Endothelial cell of umbilical vein (primary cell): ENCODE measurements at regions not wholly inside any gene's neighbourhood (a gene's known extent, or its start where the extent isn't known, plus 50 kb on each side); places are given as distances from the start of the nearest gene placed in this dataset.

Source experiments
- BruUV-seq: library from RNA; stranded (reverse); fragments of 400-500 nt; replicated peaks from 2 replicates; lab custom pipeline; 2021; lab: Mats Ljungman, UMichigan
- CTCF ChIA-PET: fragments of 300-600, 350-600 bp; sonication (Branson Sonifier 250); formaldehyde crosslinking; loops from one replicate; lab custom pipeline; 2021; ENCODE audit warnings: antibody characterized with exemption, inconsistent platforms; lab: Charles Lee
- POLR2A ChIA-PET: fragments of 300-600, 350-600 bp; sonication (Branson Sonifier 250); formaldehyde crosslinking; loops from one replicate; lab custom pipeline; 2021; ENCODE audit warnings: antibody characterized with exemption, inconsistent platforms; lab: Charles Lee
- DNase-seq: peaks from one replicate; pipeline ENCODE4 v3.0.0-alpha.2; 2011; ENCODE audit warnings: low read depth, low spot score
- FAIRE-seq: peaks from 2 replicates; lab custom pipeline; 2011; peaks lifted over from hg19 to GRCh38; lab: Jason Lieb, UNC
- H2AFZ ChIP-seq: 2 replicates; pipeline ENCODE4 v1.6.0; 2012; ENCODE audit warnings: low read depth, low read length, control low read depth, inconsistent platforms
- H3K27ac ChIP-seq: 2 replicates; pipeline ENCODE4 v1.5.1; 2011; ENCODE audit warnings: low read depth, mild to moderate bottlenecking, control low read depth, low read length, moderate library complexity; ENCODE audit not compliant: insufficient read depth
- H3K27me3 ChIP-seq, 2 experiments: 2 replicates each; pipeline versions ENCODE4 v1.6.0 to v1.6.1; 2011; ENCODE audit warnings: low read length in 2 of 2, mixed read lengths in 1 of 2; ENCODE audit not compliant: control insufficient read depth in 2 of 2, insufficient read depth in 2 of 2
- H3K36me3 ChIP-seq, 2 experiments: 2 replicates in 1 of 2; 3 replicates in 1 of 2; pipeline ENCODE4 v1.5.1; 2011; ENCODE audit warnings: low read length in 2 of 2, mild to moderate bottlenecking in 1 of 2, moderate library complexity in 1 of 2; ENCODE audit not compliant: control insufficient read depth in 2 of 2, insufficient read depth in 2 of 2; ENCODE audit errors: extremely low read depth in 1 of 2
- H3K4me1 ChIP-seq: 3 replicates; pipeline ENCODE4 v1.5.1; 2011; ENCODE audit warnings: mild to moderate bottlenecking, low read length; ENCODE audit not compliant: control insufficient read depth, insufficient read depth; ENCODE audit errors: extremely low read depth
- H3K4me2 ChIP-seq: 2 replicates; pipeline ENCODE4 v1.6.1; 2011; ENCODE audit warnings: low read length, control low read depth, mixed read lengths; ENCODE audit not compliant: insufficient read depth
- H3K4me3 ChIP-seq, 3 experiments: fragments of 200-600 bp in 1 of 3; sonication (generic), shearing (Covaris generic) in 1 of 3; replicated peaks in 1 of 3; 2 replicates each; pipeline ENCODE4 v1.5.1; 2011 to 2016; ENCODE audit warnings: control low read depth in 3 of 3, low read length in 3 of 3, mild to moderate bottlenecking in 2 of 3, inconsistent platforms in 1 of 3, low read depth in 1 of 3, moderate library complexity in 1 of 3; ENCODE audit not compliant: insufficient read depth in 1 of 3
- H3K79me2 ChIP-seq: 2 replicates; pipeline ENCODE4 v1.6.0; 2012; ENCODE audit warnings: low read length, inconsistent platforms; ENCODE audit not compliant: control insufficient read depth, insufficient read depth
- H3K9ac ChIP-seq: replicated peaks from 2 replicates; pipeline ENCODE3; 2011; ENCODE audit warnings: low read length, control low read depth; ENCODE audit not compliant: insufficient read depth; ENCODE audit errors: extremely low read depth
- H3K9me1 ChIP-seq: replicated peaks from 3 replicates; pipeline ENCODE4 v1.6.0; 2011; ENCODE audit warnings: mild to moderate bottlenecking, low read length; ENCODE audit not compliant: control insufficient read depth, insufficient read depth; ENCODE audit errors: extremely low read depth
- H3K9me3 ChIP-seq: replicated peaks from 2 replicates; pipeline ENCODE4 v1.5.1; 2012; ENCODE audit warnings: low read length, inconsistent platforms; ENCODE audit not compliant: control insufficient read depth, insufficient read depth
- H4K20me1 ChIP-seq: replicated peaks from 2 replicates; pipeline ENCODE3; 2011; ENCODE audit warnings: mild to moderate bottlenecking, low read length; ENCODE audit not compliant: control insufficient read depth, insufficient read depth; ENCODE audit errors: extremely low read depth
- CTCF ChIP-seq, 2 donors: IDR thresholded peaks; 1 replicate in 1 of 2; 2 replicates in 1 of 2; pipeline ENCODE4 v1.5.1; 2011; ENCODE audit warnings: low read length in 2 of 2, mild to moderate bottlenecking in 2 of 2, moderate library complexity in 2 of 2, control low read depth in 1 of 2, inconsistent platforms in 1 of 2, low read depth in 1 of 2; ENCODE audit not compliant: insufficient read depth in 1 of 2; ENCODE audit errors: extremely low read depth in 1 of 2
- EZH2 ChIP-seq: IDR thresholded peaks from 2 replicates; pipeline ENCODE4 v1.6.1; 2012; ENCODE audit warnings: borderline replicate concordance, low read depth, mild to moderate bottlenecking, moderate library complexity, low read length, inconsistent platforms; ENCODE audit not compliant: severe bottlenecking
- FOS ChIP-seq: IDR thresholded peaks from 2 replicates; pipeline ENCODE4 v1.6.1; 2011; ENCODE audit warnings: mild to moderate bottlenecking, low read length, moderate library complexity, borderline replicate concordance; ENCODE audit not compliant: insufficient read depth
- GATA2 ChIP-seq: IDR thresholded peaks from 2 replicates; pipeline ENCODE4 v1.7.0; 2011; ENCODE audit warnings: low read depth, mild to moderate bottlenecking, moderate library complexity, mixed read lengths, low read length; ENCODE audit not compliant: insufficient read length, insufficient read depth
- JUN ChIP-seq: IDR thresholded peaks from 2 replicates; pipeline ENCODE4 v1.6.1; 2011; ENCODE audit warnings: borderline replicate concordance, low read depth; ENCODE audit not compliant: insufficient read length, insufficient read depth
- MAX ChIP-seq: IDR thresholded peaks from 2 replicates; pipeline ENCODE4 v1.6.1; 2011; ENCODE audit not compliant: insufficient read depth, insufficient read length
- MYC ChIP-seq: IDR thresholded peaks from one replicate; pipeline ENCODE4 v1.6.1; 2011; ENCODE audit warnings: mild to moderate bottlenecking, low read depth, low read length
- POLR2A ChIP-seq: IDR thresholded peaks from 2 replicates; pipeline ENCODE4 v1.6.1; 2012; ENCODE audit warnings: low read depth, mild to moderate bottlenecking, control low read depth, low read length
- POLR2AphosphoS5 ChIP-seq: IDR thresholded peaks from 2 replicates; pipeline ENCODE4 v1.6.1; 2012; ENCODE audit warnings: low read depth, mild to moderate bottlenecking, control low read depth, low read length, moderate library complexity; ENCODE audit not compliant: insufficient read depth
- dilution Hi-C: fragments of 300-500 bp; cut with MboI; formaldehyde crosslinking; loops from one replicate; pipeline ENCODE4 v1.15.0; 2019; ENCODE audit warnings: low sequenced_read_pairs; ENCODE audit not compliant: extremely low pct_ligation_motif_present
- intact Hi-C: fragments of 100-400 bp; cut with micrococcal nuclease; formaldehyde crosslinking; loops from one replicate; pipeline ENCODE4 v1.10.0; 2022

DNA sequence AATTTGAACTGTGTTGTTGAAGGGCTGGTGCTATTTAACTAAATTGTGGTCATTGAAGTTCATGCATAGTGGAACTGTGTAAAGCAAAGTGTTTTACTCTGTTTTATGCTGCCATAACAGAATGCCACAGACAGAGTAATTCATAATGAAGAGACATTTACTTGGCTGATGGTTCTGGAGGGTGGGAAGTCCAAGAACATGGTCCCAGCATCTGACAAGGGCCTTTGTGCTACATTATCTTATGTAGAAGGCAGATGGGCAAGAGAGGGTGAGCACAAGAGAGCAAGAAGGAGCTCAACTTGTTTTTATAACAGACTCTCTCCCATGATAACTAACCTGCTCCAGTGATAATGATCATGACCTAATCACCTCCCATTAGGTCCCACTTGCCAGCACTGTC, 101.9 kb upstream of the NR3C1 start:
- no peaks in the 10 kb centered on the region for H3K79me2 ChIP-seq
- no peaks in the 10 kb centered on the region for H4K20me1 ChIP-seq
- TF ChIP-seq CTCF (IDR thresholded peaks at IDR 0.05; ENCODE audit: extremely low read depth in 1 of 2, insufficient read depth in 1 of 2, low read depth in 1 of 2, low read length in 2 of 2) (no peak), EZH2 (no peak), POLR2AphosphoS5 (no peak), MAX (no peak), POLR2A (no peak), JUN (no peak), GATA2 (no peak), MYC (no peak), FOS (no peak)
- H2AFZ ChIP-seq = no peak overlapping the region
- intact Hi-C loops (no loop called here), dilution Hi-C loops (no loop called here)
- H3K4me2 ChIP-seq = no peak overlapping the region
- no peak overlapping the region for H3K27ac ChIP-seq
- no TSS peak for BruUV-seq
- no peak overlapping the region for H3K9ac ChIP-seq
- CTCF ChIA-PET = no interaction called here
- FAIRE-seq (no peak), DNase-seq (no peak)
- no peaks in the 10 kb centered on the region for H3K9me3 ChIP-seq
- no peak overlapping the region for H3K4me3 ChIP-seq
- H3K9me1 ChIP-seq = no peaks in the 10 kb centered on the region
- H3K4me1 ChIP-seq = no peaks in the 10 kb centered on the region
- POLR2A ChIA-PET = no interaction called here
- H3K27me3 ChIP-seq = no peaks in the 10 kb centered on the region
- no peaks in the 10 kb centered on the region for H3K36me3 ChIP-seq
